Thyroid gland (tissue), 4 donors: ENCODE measurements at regions not wholly inside any gene's neighbourhood (a gene's known extent, or its start where the extent isn't known, plus 50 kb on each side); places are given as distances from the start of the nearest gene placed in this dataset.

Experiments
- DNase-seq, 2 donors: peaks; one replicate each; pipeline ENCODE4 v3.0.0-alpha.2; 2019
- H3K27ac ChIP-seq, 3 donors: fragments of 200-600 bp; sonication (generic); 1 replicate in 2 of 3; 2 replicates in 1 of 3; pipeline ENCODE4 v1.5.1; 2016 to 2019; ENCODE audit warnings: mild to moderate bottlenecking in 1 of 3, moderate library complexity in 1 of 3
- H3K27me3 ChIP-seq: fragments of 200-600 bp; sonication (generic); one replicate; pipeline ENCODE4 v1.5.1; 2019
- H3K36me3 ChIP-seq, 2 donors: fragments of 200-600 bp; sonication (generic); one replicate each; pipeline ENCODE4 v1.5.1; 2016 to 2019
- H3K4me1 ChIP-seq, 2 donors: fragments of 200-600 bp; sonication (generic); one replicate each; pipeline ENCODE4 v1.5.1; 2017 to 2019
- H3K4me3 ChIP-seq, 3 donors: fragments of 200-600 bp; sonication (generic); replicated peaks in 1 of 3; 1 replicate in 2 of 3; 2 replicates in 1 of 3; pipeline ENCODE4 v1.5.1; 2016; ENCODE audit warnings: mild to moderate bottlenecking in 1 of 3
- H3K9me3 ChIP-seq: fragments of 200-600 bp; sonication (generic); one replicate; pipeline ENCODE4 v1.5.1; 2017
- POLR2A ChIP-seq, 2 donors: fragments of 450-650 bp; IDR thresholded peaks; one replicate each; pipeline ENCODE4 v1.6.1; 2017; ENCODE audit warnings: antibody characterized with exemption in 2 of 2, mild to moderate bottlenecking in 2 of 2, moderate library complexity in 1 of 2
- WGBS, 2 donors: methylation state at CpG; one replicate each; pipeline ENCODE4 v1.1.5; 2017; 5-methylcytosine and 5-hydroxymethylcytosine counted together
- intact Hi-C: fragments of 100-400 bp; cut with DNase I; formaldehyde crosslinking; loops from one replicate; pipeline ENCODE4 v1.15.1; 2023
- TF ChIP-seq, protein P1 (sequence below), 6 experiments: fragments of 200-600 bp in 3 of 6; fragments of 450-650 bp in 3 of 6; sonication (generic) in 3 of 6; IDR thresholded peaks; one replicate each; pipeline ENCODE4 v1.5.1; 2016 to 2019; ENCODE audit warnings: antibody characterized with exemption in 6 of 6, mild to moderate bottlenecking in 2 of 6, inconsistent platforms in 1 of 6, moderate library complexity in 1 of 6

DNA sequence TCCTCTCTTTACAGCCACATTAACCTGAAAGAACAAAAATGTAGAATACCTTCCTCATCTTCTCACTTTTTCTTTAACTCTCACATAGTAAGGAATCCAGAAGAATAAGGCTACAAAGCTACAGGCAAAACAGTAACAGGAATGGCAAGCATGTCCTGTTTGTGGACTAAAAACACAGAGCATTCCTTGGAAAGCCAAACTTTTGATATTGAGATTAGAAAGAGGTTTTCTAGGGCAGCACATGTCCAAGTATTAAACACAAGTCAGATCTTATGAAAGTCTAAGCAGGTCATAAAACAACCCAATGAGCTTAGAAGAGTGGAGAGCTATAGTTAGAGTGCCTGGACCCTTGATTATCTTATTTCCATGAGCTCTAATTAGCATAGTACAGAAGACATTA lies 58.2 kb upstream of the FAM9C start:
- no peak overlapping the region for H3K4me3 ChIP-seq
- peak overlapping the region in 1 of 3 donors; percentile 12 for H3K27ac ChIP-seq
- intact Hi-C loops: no loop called here
- TF ChIP-seq POLR2A (IDR thresholded peaks at IDR 0.05): no peak
- TF ChIP-seq, protein P1, sequence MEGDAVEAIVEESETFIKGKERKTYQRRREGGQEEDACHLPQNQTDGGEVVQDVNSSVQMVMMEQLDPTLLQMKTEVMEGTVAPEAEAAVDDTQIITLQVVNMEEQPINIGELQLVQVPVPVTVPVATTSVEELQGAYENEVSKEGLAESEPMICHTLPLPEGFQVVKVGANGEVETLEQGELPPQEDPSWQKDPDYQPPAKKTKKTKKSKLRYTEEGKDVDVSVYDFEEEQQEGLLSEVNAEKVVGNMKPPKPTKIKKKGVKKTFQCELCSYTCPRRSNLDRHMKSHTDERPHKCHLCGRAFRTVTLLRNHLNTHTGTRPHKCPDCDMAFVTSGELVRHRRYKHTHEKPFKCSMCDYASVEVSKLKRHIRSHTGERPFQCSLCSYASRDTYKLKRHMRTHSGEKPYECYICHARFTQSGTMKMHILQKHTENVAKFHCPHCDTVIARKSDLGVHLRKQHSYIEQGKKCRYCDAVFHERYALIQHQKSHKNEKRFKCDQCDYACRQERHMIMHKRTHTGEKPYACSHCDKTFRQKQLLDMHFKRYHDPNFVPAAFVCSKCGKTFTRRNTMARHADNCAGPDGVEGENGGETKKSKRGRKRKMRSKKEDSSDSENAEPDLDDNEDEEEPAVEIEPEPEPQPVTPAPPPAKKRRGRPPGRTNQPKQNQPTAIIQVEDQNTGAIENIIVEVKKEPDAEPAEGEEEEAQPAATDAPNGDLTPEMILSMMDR (IDR thresholded peaks at IDR 0.05): no peak
- DNase-seq: no peak
- no peaks in the 10 kb centered on the region for H3K9me3 ChIP-seq
- no peaks in the 10 kb centered on the region for H3K36me3 ChIP-seq
- H3K4me1 ChIP-seq: peaks cover 0 to 9% of the 10 kb centered on the region in 2 donors
- H3K27me3 ChIP-seq: no peaks in the 10 kb centered on the region

DNA sequence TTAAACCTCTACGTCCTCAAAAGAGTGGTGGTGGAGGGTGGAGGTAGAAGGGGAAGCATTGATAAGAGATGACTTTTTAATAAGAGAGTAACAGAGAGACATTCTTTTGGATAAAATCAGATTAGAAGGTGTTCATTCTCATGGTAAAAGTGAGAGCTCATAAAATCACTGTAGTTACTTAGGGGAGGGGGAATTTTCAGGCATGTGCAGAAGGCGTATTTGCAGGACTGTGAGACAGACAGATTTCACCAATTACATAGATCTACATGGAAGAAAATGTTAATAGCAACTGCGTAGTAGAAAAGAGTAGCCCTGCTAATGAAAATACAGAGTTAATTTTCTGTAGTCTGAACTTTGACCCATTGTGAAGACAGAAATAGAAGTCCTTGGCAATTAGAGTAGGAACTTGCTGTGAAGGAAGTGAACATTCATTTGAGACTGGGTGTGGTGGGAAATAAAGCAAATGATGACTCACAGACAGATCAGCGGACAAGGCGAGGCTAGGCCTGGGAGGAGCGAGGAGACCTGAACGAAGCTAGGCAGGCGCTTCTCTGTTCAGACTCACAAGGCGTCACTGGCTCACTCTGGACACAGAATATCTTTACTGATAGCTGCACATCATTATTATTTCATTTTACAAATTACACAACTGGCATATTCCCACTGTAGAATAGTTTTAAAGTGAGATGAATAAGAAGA lies 57.2 kb upstream of the FAM9C start:
- TF ChIP-seq, protein P1 (IDR thresholded peaks at IDR 0.05): no peak
- no peak for TF ChIP-seq POLR2A (IDR thresholded peaks at IDR 0.05)
- Histone ChIP-seq H3K27ac (peak overlapping the region in 1 of 3 donors; percentile 12), H3K27me3 (no peaks in the 10 kb centered on the region), H3K36me3 (no peaks in the 10 kb centered on the region), H3K9me3 (no peaks in the 10 kb centered on the region), H3K4me3 (no peak overlapping the region), H3K4me1 (peaks cover 0 to 9% of the 10 kb centered on the region in 2 donors)
- intact Hi-C loops: no loop called here
- peak in 1 of 2 donors; percentile 13 for DNase-seq
- WGBS, 2 donors: 66 to 72% methylated on average over 9 of the region's 9 CpGs

DNA sequence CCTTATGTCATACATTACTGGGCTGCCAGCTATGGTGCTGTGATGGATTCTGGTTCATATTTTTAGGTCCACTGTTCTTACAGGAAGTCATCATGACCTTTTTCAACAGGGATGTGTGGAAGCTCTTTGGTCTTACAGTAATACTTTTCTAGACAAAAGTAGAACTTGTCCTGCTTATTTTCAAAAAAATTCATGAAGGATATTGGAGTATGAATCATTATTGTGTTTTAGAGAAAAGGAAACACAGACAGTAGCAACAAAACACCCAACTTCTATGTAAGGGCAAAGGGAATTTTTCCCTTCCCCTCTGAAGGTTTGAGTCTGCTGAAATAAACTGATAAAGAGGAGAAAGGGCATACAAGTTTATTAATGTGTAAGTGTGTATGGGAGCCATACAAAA lies 54.7 kb upstream of the FAM9C start:
- DNase-seq: no peak
- Histone ChIP-seq H3K27ac (peak overlapping the region in 1 of 3 donors; percentile 30), H3K36me3 (no peaks in the 10 kb centered on the region), H3K27me3 (no peaks in the 10 kb centered on the region), H3K4me1 (peaks cover 0 to 9% of the 10 kb centered on the region in 2 donors), H3K9me3 (no peaks in the 10 kb centered on the region), H3K4me3 (no peak overlapping the region)
- intact Hi-C loops: no loop called here
- TF ChIP-seq POLR2A (IDR thresholded peaks at IDR 0.05): no peak
- TF ChIP-seq, protein P1 (IDR thresholded peaks at IDR 0.05): no peak

DNA sequence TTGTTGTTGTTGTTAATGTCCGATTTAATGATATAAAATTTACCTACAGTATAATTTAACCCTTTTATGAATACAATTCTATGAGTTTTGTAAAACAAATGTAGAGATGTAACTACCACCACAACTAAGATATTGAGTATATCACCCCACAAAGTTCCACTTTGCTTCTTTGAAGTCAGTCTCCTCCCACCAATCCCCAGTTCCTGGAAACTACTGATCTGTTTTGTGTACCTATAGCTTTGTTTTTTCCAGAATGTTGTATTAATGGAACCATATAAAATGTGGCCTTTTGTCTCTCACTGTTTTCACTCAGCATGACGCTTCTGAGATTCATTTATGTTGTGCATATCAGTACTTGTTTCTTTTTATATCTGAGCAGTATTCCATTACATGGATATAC lies 52.3 kb upstream of the FAM9C start:
- Histone ChIP-seq H3K9me3 (no peaks in the 10 kb centered on the region), H3K27ac (no peak overlapping the region)
- intact Hi-C loops: no loop called here

DNA sequence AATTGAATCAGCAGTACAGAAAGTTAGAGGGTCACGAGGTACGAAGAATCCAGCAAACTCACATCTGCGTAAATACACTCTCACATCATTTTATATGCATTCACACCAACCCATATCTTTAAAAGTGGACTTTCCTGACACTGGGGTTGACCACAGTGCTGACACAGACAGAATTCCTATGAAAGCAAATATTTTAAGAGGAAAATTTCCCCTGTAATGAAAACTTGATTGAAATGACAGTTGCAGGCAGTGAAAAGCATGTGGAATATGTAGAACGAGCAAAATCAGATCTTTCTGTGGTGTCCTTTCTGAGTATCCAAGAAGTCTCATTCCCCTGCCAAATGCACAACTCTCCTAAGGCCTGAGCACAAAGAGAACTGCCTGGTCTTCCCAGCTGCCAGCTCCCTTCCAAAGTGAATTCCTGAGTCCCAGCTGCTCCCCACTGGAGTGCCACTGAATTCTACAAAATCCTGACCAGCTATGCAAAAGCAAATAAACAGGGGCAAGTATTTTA lies 50.5 kb upstream of the FAM9C start:
- no peak overlapping the region for H3K4me3 ChIP-seq
- H3K9me3 ChIP-seq: no peaks in the 10 kb centered on the region
- no peaks in the 10 kb centered on the region for H3K27me3 ChIP-seq
- H3K36me3 ChIP-seq: no peaks in the 10 kb centered on the region
- intact Hi-C loops: no loop called here
- H3K27ac ChIP-seq: no peak overlapping the region
- WGBS, 2 donors: 66 to 84% methylated on average over 4 of the region's 4 CpGs
- no peak for DNase-seq
- no peaks in the 10 kb centered on the region for H3K4me1 ChIP-seq
- no peak for TF ChIP-seq POLR2A (IDR thresholded peaks at IDR 0.05)
- TF ChIP-seq, protein P1 (IDR thresholded peaks at IDR 0.05): no peak

More for the DNA sequence above, 52.3 kb upstream of the FAM9C start:
- WGBS, 2 donors: 89 to 93% methylated on average over 2 of the region's 2 CpGs
- H3K4me3 ChIP-seq: no peak overlapping the region
- no peaks in the 10 kb centered on the region for H3K36me3 ChIP-seq
- peaks cover 0 to 6% of the 10 kb centered on the region in 2 donors for H3K4me1 ChIP-seq
- no peaks in the 10 kb centered on the region for H3K27me3 ChIP-seq
- no peak for DNase-seq
- no peak for TF ChIP-seq POLR2A (IDR thresholded peaks at IDR 0.05)
- TF ChIP-seq, protein P1 (IDR thresholded peaks at IDR 0.05): no peak
